ENCODE measurements at regions not wholly inside any gene's neighbourhood (a gene's known extent, or its start where the extent isn't known, plus 50 kb on each side); places are given as distances from the start of the nearest gene placed in this dataset.

DNA sequence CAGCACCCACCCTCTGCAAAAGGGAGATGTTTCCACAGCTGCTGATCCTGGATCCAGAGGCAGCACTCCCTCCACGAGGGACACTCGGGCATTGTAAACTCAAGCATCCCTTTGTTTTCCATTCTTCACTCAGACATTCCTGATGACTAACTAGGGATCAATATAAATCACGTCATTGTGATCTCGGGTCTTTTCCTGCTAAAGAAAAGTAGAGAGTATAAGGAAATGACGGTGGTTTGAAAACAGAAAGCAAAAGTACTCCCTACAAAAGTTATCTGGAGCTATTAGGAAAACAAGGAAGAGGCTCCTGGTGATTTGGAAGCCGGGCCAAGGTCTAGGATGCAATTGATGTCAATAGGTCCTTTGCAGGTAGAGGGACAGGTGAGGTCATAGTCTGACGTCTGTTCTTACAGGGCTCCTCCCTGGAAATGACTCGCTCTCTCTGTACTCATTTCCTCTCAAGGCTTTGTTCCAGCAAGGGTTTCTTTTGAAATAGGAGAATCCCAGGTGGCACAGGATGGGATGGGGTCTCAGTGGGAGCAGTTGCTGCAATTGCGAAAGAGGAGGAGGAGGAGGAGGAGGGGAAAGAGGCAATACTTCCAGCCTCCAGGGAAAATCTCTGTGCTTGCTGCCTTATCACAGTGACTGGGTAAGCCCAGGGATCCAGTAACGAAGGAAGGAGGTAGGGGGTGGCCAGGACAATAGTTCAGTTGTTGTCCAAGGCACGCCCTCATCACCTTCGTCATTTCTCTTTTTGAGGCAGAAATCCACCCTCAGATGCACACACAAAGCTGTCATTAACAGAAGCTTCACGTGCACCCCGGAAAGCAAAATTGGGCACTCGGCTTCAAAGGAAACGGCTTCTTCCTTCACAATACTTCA, 222.8 kb downstream of the LY86 start:
- Mint-ChIP-seq H3K4me3 (peak overlapping the region; percentile 89), H3K4me1 (peaks cover 23% of the 10 kb centered on the region), H3K27me3 (no peaks in the 10 kb centered on the region), H3K27ac (peak overlapping the region; percentile 95), H3K36me3 (no peaks in the 10 kb centered on the region), H3K9me3 (no peaks in the 10 kb centered on the region)
- ATAC-seq (ENCODE audit: low read depth) (peak; percentile 76), DNase-seq (ENCODE audit: low spot score in 2 of 2) (peak in 1 of 2 donors; percentile 26)

DNA sequence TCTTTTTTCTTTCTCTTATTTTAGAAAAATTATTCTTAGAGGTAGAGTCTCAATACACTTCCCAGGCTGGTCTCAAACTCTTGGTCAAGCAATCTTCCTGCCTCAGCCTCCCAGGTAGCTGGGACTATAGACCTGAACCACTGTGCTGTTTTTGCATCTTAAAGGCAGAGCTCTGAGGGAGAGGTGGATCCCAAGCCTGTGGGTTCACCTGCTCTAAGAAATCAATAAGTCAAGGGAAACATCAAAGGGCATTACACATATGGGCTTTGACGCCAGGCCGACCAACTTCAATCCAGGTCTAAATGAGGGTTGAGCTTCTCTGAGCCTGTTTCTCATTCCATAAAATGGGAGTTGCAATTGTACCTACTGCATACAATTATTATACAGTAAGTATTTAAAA, 223.9 kb downstream of the LY86 start:
- Mint-ChIP-seq H3K9me3 (no peaks in the 10 kb centered on the region), H3K4me1 (peaks cover 17% of the 10 kb centered on the region), H3K4me3 (no peak overlapping the region), H3K36me3 (no peaks in the 10 kb centered on the region), H3K27ac (peak overlapping the region; percentile 95), H3K27me3 (no peaks in the 10 kb centered on the region)
- no peak for DNase-seq (ENCODE audit: low spot score in 2 of 2)
- ATAC-seq (ENCODE audit: low read depth) = no peak

DNA sequence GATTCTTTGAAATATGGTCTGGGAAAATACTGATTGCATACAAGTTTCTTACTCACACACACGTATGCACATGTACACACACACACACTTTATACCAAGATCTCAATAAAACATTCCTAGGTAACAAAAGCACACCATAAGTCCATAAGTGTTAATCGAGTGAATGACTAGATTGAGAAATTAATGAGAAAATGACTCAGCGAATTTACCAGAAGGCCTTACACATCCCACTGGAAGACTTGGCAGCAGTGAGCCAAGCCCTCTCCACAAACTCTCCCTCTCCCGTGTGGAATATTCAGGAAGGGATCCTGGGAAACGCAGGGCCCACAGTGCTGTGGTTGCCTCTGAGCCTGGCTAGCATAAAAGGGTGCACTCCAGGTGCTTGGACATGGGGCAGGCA, 227.2 kb downstream of the LY86 start:
- no peak for DNase-seq (ENCODE audit: low spot score in 2 of 2)
- Mint-ChIP-seq H3K27me3 (peaks cover 6% of the 10 kb centered on the region), H3K4me3 (no peak overlapping the region), H3K27ac (no peak overlapping the region), H3K36me3 (no peaks in the 10 kb centered on the region), H3K4me1 (peaks cover 11% of the 10 kb centered on the region), H3K9me3 (no peaks in the 10 kb centered on the region)
- no peak for ATAC-seq (ENCODE audit: low read depth)

DNA sequence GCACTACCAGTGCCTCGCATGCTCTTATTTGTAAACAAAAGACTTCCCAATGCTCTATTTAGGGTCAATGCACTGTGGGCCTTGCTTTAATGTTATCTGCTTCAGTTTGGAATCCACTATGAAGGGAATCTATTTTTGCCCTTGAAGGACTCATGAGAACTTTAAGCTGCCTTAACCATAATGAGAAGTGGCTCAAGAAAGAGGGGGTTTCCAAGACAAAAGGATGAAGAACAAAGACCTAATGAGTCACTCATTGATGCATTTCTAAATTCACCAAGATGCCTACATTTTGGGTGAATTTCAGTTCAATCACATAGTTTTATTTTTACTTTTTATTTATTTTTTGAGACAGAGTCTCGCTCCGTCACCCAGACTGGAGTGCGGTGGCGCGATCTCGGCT, 228.2 kb downstream of the LY86 start:
- Mint-ChIP-seq H3K27me3 (peaks cover 6% of the 10 kb centered on the region), H3K4me1 (peaks cover 4% of the 10 kb centered on the region), H3K9me3 (no peaks in the 10 kb centered on the region), H3K36me3 (no peaks in the 10 kb centered on the region), H3K27ac (no peak overlapping the region), H3K4me3 (no peak overlapping the region)
- no peak for ATAC-seq (ENCODE audit: low read depth)
- DNase-seq (ENCODE audit: low spot score in 2 of 2) = no peak

DNA sequence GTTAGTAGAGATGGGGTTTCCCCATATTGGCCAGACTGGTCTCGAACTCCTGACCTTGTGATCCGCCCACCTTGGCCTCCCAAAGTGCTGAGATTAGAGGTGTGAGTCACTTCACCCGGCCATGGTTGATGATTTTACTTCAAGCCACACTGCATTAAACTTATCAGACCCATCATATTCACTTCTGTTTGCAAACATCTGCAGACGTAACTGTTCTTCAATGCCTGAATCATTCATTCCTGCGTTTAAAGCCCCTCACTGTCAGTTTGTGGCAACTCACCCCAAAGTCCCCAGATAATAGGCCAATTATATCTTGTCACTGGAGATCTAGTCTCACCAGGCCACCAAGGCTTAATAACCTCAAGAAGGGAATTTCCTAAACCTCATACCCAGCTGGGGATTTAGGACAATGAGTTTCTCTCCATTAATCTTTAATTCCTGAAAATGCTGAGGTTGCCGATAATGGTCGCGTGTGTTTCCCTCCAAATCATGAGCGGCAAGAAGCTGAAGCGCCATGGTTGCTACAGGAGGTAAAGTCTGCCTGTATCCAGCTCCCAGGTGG, 229.6 kb downstream of the LY86 start:
- ATAC-seq (ENCODE audit: low read depth) = no peak
- no peak overlapping the region for H3K27ac Mint-ChIP-seq

DNA sequence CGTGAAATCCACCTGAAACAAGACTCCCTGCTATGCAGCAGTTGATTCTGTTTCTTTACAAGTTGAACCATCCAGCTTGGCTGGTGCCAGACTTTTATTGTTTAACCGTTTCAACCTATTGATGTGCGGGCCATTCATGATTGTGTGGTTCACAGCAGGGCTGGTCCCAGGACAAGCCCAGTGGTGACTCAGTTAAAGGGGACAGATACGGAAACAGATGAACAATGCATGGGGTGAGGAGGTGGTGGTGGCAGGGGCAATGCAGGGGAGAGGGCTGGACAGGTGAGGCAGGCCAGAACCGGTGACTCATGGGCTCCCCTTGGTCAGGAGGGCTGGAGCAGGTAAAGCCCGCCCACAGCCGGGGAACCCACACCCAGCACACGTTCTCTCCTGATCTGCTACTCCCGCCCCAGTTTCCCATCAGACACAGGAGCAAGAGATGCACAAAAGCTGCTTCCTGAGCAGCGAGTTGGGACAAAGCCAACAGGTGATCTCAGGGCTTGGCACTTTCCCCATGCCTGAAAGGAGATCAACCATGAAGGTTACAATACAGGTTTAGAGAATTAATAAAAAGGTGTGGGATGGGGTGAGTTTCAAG, 232.2 kb downstream of the LY86 start:
- ATAC-seq (ENCODE audit: low read depth) = no peak
- Mint-ChIP-seq H3K36me3 (no peaks in the 10 kb centered on the region), H3K27me3 (peaks cover 8% of the 10 kb centered on the region), H3K4me3 (no peak overlapping the region), H3K9me3 (no peaks in the 10 kb centered on the region), H3K4me1 (peaks cover 11% of the 10 kb centered on the region), H3K27ac (no peak overlapping the region)
- no peak for DNase-seq (ENCODE audit: low spot score in 2 of 2)

More for the DNA sequence above, 229.6 kb downstream of the LY86 start:
- Mint-ChIP-seq H3K27me3 (peaks cover 6% of the 10 kb centered on the region), H3K4me1 (peaks cover 4% of the 10 kb centered on the region), H3K9me3 (no peaks in the 10 kb centered on the region), H3K36me3 (no peaks in the 10 kb centered on the region), H3K4me3 (no peak overlapping the region)
- DNase-seq (ENCODE audit: low spot score in 2 of 2) = no peak

DNA sequence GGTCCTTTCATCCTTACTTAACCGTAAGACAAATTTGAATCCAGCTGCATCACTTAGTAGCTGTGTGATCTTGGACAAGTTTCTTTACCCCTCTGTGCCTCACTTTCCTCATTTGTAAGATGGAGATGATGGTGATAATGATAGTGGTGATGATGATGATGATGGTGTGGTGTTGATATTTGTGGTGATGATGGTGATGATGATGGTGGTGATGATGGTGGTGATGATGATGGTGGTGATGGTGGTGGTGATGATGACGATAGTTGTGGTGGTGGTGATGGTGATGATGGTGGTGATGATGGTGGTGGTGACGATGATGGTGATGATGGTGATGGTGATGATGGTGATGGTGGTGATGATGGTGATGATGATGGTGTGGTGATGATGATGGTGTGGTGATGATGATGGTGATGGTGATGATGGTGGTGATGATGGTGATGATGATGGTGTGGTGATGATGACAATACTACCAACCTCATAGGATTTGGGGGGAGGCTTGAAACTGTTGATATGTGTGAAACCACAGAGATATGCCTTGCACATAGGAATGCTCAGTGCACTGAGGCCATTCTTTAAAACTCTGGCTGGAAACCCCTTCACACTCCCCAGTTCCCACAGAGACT, 233.2 kb downstream of the LY86 start:
- Mint-ChIP-seq H3K9me3 (no peaks in the 10 kb centered on the region), H3K27ac (no peak overlapping the region), H3K36me3 (no peaks in the 10 kb centered on the region), H3K4me3 (no peak overlapping the region), H3K27me3 (peaks cover 8% of the 10 kb centered on the region), H3K4me1 (peaks cover 15% of the 10 kb centered on the region)
- DNase-seq (ENCODE audit: low spot score in 2 of 2) (no peak), ATAC-seq (ENCODE audit: low read depth) (no peak)

DNA sequence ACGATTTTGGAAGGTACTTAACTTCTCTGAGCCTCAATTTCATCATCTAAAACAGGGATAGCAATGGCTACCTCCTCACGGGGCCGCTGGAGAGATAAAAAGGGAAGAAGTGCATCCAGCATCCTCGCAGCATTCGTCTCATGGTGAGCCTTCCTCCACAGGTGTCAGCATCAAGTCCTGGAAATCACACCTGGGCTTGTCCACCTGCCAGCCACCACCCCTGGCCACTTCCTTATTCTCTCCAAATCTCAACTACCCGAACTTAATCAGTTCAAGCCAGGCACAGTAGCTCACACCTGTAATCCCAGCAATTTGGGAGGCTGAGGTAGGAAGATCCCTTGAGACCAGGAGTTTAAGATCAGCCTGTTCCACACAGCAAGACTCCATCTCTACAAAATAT, 234.5 kb downstream of the LY86 start:
- ATAC-seq (ENCODE audit: low read depth) (no peak), DNase-seq (ENCODE audit: low spot score in 2 of 2) (no peak)
- Mint-ChIP-seq H3K9me3 (no peaks in the 10 kb centered on the region), H3K4me1 (peaks cover 17% of the 10 kb centered on the region), H3K27ac (peak overlapping the region; percentile 60), H3K27me3 (peaks cover 11% of the 10 kb centered on the region), H3K4me3 (no peak overlapping the region), H3K36me3 (no peaks in the 10 kb centered on the region)

- H3K9me3 Mint-ChIP-seq = no peaks in the 10 kb centered on the region
- H3K27ac Mint-ChIP-seq = peak overlapping the region; percentile 60
- ATAC-seq (ENCODE audit: low read depth) (peak; percentile 69), DNase-seq (ENCODE audit: low spot score in 2 of 2) (no peak)
- peaks cover 17% of the 10 kb centered on the region for H3K4me1 Mint-ChIP-seq
- H3K27me3 Mint-ChIP-seq = peaks cover 14% of the 10 kb centered on the region
- H3K4me3 Mint-ChIP-seq = no peak overlapping the region
- H3K36me3 Mint-ChIP-seq = no peaks in the 10 kb centered on the region
Observed at GRCh38 chr6:6823568-6824224, 235.2 kb downstream of the LY86 start.

- Mint-ChIP-seq H3K27ac (no peak overlapping the region), H3K4me3 (no peak overlapping the region)
Observed at GRCh38 chr6:6824381-6824780, 235.9 kb downstream of the LY86 start.

GRCh38 chr6:6825193-6825784, 236.8 kb downstream of the LY86 start:
- Mint-ChIP-seq H3K4me3 (no peak overlapping the region), H3K9me3 (no peaks in the 10 kb centered on the region), H3K27ac (no peak overlapping the region), H3K27me3 (peaks cover 11% of the 10 kb centered on the region), H3K36me3 (no peaks in the 10 kb centered on the region), H3K4me1 (peaks cover 17% of the 10 kb centered on the region)
- no peak for ATAC-seq (ENCODE audit: low read depth)
- DNase-seq (ENCODE audit: low spot score in 2 of 2) = no peak

More at GRCh38 chr6:6824381-6824780, 235.9 kb downstream of the LY86 start:
- Mint-ChIP-seq H3K36me3 (no peaks in the 10 kb centered on the region), H3K27me3 (peaks cover 12% of the 10 kb centered on the region), H3K4me1 (peaks cover 17% of the 10 kb centered on the region), H3K9me3 (no peaks in the 10 kb centered on the region)
- ATAC-seq (ENCODE audit: low read depth) = no peak
- DNase-seq (ENCODE audit: low spot score in 2 of 2) = no peak

DNA sequence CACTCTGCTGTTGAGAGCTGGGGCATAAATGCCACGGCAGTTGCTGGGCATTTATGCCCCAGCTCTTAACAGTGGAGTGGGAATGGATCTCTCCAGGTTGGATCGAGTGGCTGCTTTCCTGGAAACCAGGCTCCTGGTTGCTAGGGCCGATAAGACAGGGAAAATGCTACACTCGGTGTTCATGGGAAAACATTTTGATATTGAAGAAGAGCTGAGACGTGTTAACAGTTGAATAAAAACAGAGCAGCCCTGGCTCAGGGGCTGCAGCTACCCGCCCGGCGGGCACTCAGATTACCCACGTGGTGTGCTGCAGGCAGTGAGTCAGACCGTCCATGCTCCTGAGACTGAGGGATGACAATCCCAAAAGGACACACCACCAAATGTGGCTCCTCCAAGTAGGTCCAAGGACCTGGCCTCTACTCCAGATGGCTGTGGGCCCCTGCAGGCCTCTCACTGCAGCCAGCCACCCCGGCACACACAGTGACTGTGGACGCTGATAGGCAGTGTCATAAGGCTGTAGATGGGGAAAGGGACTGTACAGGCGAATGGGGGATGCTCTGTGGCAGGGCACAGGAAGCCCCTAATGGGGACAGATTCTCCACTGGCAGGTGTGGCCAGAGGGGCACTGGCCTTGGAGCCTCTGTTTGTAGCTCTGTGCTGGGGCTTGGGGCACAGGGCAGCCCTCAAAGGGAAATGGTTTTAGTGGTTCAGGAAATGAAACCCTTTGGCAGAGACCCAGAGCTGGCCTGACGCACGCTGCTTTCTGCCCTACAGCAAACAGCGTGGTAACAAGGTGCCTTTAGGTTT, 237.8 kb downstream of the LY86 start:
- no peak overlapping the region for H3K4me3 Mint-ChIP-seq

DNA sequence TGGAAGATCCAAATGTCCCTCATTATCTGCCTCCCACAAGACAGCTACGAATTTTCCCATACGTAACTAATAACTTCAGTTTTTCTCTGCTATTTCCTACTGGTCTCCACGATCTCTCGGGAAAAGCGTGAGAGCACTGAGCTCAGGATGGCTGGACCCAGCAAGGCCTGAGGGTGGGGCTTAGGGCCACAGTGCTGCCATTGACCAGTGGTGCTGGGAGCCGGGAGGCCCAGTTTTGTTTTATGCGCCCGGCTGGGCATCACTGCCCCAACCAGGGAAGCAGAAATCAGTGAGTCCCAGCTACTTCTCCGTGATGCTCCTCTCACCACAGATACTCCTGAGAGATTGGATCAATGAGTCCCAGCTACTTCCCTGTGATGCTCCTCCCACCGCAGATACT, 238.4 kb downstream of the LY86 start:
- Mint-ChIP-seq H3K9me3 (no peaks in the 10 kb centered on the region), H3K4me3 (no peak overlapping the region), H3K27me3 (peaks cover 7% of the 10 kb centered on the region), H3K27ac (no peak overlapping the region), H3K36me3 (no peaks in the 10 kb centered on the region), H3K4me1 (peaks cover 17% of the 10 kb centered on the region)
- ATAC-seq (ENCODE audit: low read depth) = no peak
- DNase-seq (ENCODE audit: low spot score in 2 of 2) = no peak

More for the DNA sequence above, 237.8 kb downstream of the LY86 start:
- H3K27me3 Mint-ChIP-seq = peaks cover 7% of the 10 kb centered on the region
- no peaks in the 10 kb centered on the region for H3K9me3 Mint-ChIP-seq
- peaks cover 17% of the 10 kb centered on the region for H3K4me1 Mint-ChIP-seq
- ATAC-seq (ENCODE audit: low read depth) (peak; percentile 79), DNase-seq (ENCODE audit: low spot score in 2 of 2) (no peak)
- H3K36me3 Mint-ChIP-seq = no peaks in the 10 kb centered on the region
- H3K27ac Mint-ChIP-seq = no peak overlapping the region

Measured in memory B cell (primary cell).